Pons (tissue), 1 donor: ENCODE measurements at regions not wholly inside any gene's neighbourhood (a gene's known extent, or its start where the extent isn't known, plus 50 kb on each side); places are given as distances from the start of the nearest gene placed in this dataset.

Source experiments
- DNase-seq: peaks from one replicate; pipeline ENCODE4 v3.0.0-alpha.2; 2016; ENCODE audit warnings: low spot score

DNA sequence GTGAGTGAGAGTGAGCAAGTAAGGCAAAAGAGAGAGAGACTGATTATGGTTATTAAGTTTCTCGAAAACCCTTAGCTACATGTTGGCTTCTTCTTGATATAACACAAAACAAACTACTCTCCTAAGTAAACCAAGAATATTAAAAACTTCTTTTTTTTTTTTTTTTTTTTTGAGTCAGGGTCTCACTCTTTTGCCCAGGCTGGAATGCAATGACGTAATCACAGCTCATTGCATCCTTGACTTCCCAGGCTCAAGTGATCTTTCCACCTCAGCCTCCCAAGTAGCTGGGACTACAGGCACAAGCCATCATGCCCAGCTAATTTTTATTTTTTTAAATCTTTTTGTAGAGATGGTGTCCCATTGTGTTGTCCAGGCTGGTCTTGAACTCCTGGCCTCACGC is 102.2 kb upstream of the IL6 start:
- no peak for DNase-seq

DNA sequence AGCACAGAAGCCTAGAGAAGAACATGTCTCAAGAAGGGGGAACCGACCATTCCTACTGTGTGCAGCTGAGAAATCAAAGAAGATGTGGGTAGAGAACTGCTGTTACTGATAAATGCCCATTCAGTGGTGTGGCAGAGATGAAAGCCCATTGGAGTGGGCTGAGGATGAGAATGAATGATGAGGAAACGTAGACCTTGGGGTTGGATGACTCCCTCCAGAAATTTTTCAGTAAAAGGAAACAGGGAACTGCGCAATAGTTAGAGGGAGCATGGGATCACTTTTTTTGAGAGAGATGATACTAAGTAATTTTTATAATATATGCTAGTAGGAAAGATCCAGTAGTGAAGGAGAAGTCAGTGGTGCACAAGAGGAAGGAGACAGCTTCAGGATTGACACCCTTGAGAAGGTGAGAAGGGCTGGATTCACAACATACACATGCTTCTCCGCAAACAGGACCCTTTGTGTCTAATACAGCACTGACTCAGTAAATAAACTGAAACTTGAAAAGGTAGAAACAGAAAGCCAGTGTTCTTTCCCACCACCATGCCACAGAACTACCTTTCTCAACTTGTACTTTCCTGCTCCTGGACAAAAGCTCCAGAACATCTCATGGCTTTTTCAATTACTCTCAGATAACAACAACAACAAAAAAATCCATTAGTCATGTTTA is 104.7 kb upstream of the IL6 start:
- DNase-seq, result no peak

DNA sequence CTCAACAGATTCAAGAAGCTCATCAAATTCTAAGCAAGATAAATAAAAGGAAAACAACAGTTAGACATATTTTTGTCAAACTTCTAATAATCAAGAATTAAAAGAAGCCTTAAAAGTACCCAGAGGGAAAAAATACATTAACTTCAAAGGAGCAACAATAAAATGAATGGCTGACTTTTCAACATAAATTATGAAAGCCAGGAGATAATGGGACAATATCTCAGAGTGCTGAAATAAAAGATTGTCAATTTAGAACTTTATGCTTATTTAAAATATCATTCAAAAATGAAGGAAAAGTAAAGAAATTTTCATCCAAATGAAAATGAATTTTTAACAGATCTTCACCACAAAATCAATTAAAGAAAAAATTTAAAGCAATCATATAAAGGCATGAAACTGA is 108.5 kb upstream of the IL6 start:
- no peak for DNase-seq

DNA sequence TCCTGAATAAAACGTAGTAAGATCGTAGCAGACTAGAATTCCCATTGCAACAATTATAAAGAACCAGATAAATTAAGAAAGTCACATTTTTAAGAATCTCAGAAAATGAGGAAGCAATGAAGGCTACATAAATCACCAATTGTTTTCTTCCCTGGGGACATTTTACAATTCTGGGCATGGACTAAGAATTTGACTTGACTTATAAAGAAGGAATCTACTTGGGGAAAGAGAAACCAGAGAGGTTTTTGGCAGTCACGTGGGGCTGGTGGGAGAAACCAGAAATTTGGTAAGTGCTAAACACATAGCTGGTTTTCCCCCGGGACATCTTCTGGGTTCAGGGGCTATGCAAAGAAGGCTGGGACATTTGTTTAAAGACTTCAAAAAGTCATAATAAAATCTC is 109.8 kb upstream of the IL6 start:
- DNase-seq, result no peak

DNA sequence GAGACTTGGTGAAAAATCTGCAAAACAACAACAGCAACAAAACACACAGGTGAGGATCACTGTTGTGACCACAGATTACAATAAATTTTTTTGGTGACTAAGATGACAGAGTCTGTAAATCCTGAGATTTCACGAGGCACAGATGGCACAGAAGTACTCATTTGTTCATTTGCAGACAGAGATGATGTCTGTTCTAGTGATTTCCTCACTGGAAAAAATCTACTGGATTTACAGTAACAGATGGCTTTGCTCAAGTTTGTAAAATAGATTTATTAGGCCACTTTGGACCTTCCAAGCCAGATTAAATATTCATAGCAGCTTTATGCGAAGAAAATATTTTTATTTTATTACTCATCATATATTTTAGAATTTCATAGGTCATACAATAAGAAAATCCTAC is 113.5 kb upstream of the IL6 start:
- no peak for DNase-seq

DNA sequence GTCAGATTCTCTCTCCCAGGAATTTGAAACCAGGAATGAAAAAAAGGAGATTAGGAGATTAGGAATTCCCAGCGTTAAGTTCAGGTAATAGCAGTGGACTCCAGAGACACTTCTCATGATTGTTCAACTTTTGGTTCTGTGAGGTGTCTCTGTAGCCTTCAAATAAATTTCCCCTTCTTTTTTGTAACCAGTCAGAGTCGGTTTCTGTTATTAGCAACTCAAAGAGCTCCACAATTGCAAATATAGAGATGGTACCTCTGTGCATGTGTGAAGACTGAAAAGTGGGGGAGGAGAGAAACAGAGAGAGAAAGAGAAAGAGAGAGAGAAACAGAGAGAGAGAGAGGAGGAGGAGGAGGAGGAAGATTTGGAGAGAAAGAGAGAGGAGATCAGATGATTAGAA is 112.8 kb upstream of the STEAP1B start:
- DNase-seq, result no peak

DNA sequence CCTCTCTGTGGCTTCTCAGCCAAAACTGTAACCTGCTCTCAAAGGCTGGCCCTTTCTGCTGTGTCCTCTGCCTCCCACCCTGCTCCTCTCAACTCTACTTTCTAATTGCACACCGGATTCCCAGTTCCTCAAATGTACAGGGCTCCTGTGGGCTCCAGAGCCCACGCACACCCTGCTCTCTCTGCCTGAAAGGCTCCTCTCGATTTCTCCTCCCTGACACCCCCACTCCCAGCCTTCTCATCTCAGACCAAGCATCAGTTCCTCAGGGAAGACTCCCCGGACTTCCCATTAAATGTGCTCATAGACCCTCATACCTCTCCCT is 111.7 kb upstream of the STEAP1B start:
- DNase-seq, result no peak

DNA sequence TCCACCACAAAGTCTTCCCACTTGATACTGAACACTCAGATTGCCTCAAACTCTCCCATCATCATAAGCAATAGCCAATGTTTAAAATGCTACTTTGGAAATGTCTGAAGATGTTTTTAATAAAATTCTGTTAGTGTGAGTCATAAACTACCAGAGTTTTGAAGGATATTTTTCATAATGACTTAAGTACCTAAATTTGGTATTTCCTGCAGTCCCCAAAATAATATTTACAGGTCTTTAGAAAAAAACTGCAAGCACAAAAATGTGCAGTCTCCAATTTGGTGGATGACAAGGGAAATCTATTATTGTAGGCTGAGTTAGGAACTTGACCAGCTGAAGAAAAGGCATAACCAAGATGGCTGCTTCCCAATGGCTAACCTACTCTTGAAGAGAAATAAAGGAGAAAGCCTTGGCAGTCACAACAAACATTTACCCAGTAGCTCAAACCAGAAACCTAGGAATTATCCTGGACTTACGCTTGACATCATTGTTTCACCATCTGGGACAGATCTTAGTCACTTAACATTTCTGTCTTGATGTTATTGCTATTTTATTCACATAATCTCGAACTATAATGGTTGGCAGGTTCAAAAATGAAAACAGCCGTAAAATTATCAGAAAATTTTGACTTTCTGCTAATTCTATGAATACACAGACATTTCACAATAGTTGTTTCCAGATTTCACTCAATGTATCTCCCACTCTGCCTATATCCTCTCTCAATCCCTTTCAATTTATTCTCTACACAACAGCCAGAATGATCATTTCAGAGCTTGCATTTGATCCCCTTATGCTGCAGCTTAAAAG is 111.2 kb upstream of the STEAP1B start:
- DNase-seq, result no peak

DNA sequence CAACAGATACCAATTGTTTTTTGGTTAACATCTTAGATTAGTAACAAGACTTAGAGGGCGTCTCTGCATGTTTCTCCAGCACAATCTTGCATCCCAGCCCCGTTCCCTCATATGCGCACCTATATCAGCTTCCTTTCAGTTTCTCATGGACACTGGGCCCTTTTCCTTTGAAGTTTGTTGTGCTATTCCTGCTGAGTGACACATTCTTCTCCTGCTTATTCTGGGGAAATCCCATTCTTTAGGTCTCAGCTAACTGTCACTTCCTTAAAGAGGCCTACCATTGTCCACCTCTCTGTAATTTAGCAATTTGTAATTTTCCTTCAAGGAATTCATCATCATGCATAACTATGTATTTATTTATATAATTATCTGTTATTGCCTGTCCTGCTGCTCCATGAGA is 110.3 kb upstream of the STEAP1B start:
- DNase-seq, result no peak

DNA sequence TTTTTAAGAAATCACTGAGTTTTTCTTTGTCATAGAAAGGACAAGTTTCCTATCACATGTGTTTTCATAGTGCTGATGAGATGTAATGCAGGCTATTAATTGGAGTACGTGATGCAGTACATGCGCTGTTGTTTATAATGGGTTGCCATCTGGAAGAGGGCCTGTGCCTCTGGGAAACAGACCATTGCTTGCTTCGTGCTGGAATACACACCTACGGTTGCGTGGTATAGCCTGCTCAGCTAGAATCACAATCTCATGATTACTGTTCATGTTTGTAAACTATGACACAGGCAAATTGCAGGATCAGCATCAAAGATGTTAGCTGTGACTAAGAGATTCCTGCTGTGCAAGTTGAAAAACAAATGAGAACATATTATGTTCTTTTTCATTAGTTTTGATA is 107.2 kb upstream of the STEAP1B start:
- DNase-seq, result no peak

DNA sequence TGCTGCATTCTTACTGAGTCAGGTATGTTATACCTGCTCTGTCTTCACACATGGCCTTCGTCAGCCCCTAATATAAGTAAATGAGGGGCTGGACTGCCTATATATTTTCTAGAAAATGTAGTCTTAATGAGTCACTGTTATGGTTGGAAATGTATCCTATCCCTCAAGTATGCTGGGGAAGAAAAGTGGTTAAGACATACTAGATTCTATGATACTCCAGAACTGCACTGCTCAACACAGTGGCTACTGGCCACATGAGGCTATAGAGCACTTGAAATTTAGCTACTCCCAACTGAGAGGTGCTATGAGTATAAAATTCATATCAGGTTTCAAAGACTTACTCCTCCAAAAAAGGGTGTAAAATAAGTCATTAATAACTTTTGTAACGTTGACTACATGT is 104.3 kb upstream of the STEAP1B start:
- DNase-seq, result no peak

DNA sequence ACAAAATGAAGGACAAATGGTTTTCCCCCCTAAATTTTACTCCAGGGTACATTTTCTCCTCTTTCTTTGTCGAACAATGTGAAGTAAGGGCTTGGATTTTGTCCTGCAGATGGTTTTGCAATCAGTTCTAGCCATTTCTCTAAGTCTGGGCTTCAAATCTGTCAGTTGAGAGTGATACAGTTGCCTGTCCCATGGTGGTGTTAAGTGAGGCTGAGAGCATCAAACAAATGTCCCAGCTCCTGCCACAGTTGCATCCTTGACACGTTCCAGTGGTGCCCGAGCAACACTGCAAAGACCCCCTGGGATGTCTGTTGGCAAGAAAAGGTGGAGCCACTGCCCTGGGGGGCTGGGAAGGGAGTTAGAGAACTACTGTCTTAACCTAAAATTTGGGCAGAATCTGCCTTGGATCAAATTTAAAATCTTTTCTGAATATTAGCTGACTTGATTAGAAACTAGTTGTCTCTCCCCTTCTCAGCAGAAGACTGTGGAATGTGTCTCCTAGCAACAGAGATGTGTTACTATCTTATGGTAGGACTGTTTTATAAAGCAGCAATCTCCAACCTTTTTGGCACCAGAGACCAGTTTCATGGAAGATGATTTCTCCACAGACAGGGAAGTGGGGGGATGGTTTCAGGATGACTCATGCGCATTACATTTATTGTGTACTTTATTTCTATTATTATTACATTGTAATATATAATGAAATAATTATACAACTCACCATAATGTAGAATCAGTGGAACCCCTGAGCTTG is 102.0 kb upstream of the STEAP1B start:
- no peak for DNase-seq

DNA sequence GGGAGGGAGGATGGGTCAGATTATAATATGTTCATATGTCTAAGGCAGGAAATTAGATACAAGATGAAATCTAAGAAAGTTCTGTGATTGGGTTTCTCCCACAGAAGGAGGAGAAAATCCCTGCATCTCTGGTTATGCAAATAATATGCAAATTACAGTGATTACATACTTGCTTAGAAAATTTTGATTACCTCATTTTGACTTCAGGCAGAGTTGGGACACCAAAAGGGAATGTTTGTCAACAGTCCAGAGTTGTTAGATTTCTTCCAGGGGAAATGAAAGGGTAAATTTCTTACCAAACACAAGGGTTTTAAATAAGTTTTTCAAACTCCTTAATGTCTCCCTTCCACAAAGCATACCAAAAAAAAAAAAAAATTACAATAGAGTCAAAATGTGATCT is 101.4 kb upstream of the STEAP1B start:
- no peak for DNase-seq

DNA sequence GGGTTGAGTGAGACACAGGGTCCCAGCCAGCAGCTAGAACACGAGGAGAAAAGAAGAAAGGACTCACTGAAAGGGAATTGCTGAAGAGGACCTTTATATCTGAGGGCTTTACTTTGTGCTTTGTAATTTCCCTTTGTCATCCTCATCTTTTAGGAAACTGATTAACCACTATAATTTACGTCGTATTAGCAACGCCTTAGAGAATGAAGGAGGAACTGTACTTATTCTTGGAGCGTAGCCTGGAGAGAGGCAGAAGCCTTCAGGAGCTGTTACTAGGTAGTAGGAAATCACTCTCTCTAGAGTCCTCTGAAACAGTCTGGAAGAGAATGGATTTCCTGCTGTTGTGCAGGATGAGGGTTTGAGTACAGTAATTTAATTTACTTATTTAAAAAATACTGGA is 101.0 kb upstream of the STEAP1B start:
- DNase-seq, result no peak

DNA sequence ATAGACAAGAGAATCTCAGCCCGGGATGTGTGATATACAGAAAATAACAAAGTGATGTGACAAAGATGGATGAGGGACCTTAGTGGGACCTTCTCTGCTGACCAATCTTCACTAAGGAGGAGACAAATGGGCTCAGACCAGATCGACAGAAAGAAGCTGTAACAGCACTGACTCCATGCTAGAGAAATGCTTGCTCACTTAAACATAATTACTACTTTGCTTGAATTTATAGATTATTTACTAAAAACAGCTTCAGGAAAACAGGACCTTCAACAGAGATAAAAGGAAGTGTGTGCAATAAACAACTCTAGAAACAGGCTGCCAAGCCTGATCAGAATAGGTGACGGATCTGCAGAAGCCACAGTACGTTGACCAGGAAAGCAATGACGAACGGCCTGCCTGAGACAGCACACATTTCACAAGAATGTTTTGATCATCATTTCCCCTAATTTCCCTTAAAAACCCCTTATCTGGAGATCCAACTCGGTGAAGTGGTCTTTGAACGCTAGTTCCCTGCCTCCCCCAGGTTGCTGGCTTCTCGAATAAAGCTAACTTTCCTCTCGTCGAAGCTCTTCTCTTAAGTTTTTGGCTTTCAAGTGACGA is 98.4 kb upstream of the STEAP1B start:
- DNase-seq, result no peak

DNA sequence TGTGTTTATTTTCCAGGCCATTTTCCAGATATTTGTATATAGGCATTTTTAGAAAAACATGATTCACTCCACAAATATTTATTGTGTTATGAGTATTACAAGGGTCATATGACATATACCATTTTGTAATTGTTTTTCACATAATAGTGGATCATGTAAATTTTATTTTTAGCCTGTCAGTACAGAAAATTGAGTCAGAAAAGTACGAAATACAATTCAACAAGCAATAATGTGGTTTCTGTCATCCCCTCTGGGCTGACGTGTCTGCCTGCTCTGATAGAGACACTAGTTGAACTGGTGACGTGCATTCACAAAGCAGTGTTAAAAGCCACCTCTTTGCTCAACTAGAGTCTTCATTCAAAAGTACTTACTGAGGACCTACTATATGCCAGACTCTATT is 97.9 kb upstream of the STEAP1B start:
- no peak for DNase-seq

DNA sequence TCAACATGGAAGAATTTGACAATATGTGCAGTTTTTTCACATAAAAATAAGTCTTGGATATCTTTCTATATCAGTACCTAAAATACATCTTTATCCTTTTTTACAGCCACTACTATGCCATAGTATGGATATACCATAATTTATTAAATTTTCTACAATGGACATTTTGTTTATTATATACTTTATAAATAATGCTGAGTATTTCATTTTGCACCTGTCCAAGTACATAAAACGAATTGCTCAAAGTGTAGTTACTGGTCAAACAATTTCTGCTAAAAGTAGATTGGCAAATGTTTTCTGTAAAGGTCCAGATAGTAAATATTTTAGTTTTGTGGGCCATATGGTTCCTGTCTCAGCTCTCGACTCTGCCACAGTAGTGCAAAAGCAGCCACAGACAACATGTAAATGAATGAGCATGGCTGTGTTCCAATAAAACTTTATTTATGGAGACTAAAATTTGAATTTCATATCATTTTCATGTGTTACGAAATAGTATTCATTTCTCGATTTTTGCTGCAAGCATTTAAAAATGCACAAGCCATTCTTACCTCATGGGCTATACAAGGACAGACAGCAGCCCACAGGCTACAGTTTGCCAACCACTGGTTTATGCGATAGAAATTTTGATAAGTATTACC is 96.9 kb upstream of the STEAP1B start:
- DNase-seq, result no peak

DNA sequence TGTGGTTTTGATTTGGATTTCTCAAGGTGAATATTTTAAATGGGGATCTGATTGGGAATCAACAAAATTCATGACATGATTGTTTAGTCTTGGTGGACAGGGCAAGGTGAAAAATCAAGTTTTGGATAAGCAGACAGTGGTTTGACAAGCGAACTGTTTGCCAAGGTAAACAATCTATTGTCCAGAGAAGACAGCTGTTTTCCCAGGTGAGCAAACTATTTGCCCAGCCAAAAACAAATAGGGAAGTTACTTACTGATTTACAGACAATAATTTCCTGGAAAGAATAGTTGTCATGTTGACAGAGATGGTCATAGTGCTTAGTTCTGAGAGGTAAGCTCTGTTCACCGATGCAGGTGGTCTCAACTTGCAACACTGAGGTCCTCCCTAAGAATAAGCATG is 94.0 kb upstream of the STEAP1B start:
- DNase-seq, result no peak

DNA sequence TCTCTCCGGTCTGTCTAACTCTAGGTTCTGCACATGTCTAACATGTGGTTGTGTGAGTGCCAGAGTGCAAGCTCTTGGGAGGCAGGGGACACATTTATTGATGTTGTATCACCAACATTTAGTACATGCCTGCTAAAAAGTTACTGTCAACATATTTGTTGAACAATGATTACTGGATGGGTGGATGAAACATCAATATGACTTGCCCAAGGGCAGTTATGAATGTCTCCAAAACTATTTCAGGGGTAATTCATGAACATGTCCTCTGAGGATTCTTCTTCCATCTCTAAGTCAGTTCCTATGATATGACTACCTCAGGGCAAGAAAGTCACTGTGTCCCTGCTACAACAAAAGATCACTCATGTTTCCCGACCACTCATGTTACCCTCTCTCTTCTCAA is 91.3 kb upstream of the STEAP1B start:
- no peak for DNase-seq

DNA sequence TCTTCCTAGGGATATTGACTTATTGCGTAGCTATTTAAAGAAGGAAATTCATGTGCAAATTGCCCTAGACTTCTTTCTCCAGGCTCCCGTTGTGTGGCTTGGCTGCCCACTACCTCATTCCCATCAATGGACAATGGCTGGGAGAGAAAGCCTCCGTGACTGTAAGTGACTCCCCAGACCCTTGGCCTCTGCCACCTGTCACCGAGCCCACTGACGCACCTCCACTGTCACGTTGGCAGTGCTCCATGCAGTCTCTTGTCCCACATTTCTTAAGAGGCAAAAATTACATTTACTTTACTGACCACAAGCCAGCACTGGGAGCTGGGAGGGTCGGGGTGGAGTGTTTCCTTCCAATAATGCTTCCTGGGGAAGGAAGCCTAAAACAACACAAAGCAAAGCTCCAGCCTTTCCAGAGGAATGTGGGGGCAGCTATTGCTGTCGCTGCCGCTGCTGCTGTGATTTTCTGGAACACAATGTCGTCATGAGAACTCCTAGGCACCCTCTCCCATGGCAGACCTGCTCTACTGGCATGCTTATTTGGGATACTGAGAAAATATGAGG is 89.7 kb upstream of the STEAP1B start:
- DNase-seq, result no peak

DNA sequence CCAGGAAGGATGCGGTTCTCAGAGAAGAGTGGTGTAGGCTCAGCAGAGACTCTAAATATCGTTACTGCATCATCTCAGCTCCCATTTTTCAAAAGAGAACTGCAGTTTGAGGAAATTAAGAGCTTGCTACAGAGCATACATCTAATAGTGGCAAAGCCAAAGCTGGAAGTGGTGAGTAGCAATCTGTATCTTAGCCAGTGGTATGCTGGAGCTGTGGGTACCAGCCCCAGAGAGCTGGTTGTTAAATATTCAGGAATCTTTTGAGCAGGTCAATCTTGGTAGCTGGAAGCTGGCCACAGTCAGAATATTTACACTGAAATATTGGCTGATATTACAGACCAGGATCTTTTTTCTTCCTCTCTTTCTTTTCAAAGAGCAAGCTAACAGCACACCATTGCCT is 88.4 kb upstream of the STEAP1B start:
- no peak for DNase-seq

DNA sequence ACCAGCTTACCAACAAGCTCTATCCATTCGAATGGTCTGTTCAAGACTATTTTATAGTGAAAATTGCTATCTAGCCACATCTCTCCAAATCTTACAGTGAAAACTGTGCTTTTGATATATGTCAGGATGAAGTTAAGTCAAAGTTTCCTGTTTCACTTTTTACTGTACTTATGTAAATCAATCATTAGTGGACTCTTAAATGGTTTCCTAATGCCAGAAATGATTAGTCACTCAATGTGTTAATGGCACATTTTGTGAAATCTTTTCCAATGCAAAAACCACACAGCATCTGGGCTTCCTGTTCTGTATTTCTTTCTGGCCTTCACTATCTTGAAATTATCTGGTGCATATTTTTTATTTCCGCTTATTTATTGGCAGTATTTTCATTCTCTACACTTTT is 87.3 kb upstream of the STEAP1B start:
- no peak for DNase-seq
